Mesothelial cell of epicardium (in vitro differentiated cells): ENCODE measurements at regions not wholly inside any gene's neighbourhood (a gene's known extent, or its start where the extent isn't known, plus 50 kb on each side); places are given as distances from the start of the nearest gene placed in this dataset.

Source experiments
- DNase-seq, 2 experiments: peaks; one replicate each; pipeline ENCODE4 v3.0.0; 2021; ENCODE audit warnings: low spot score in 2 of 2; ENCODE audit not compliant: unreplicated experiment in 2 of 2
- H3K27ac Mint-ChIP-seq: 2 replicates; pipeline ENCODE4 v1.8.0; 2021; ENCODE audit warnings: mixed read lengths
- H3K27me3 Mint-ChIP-seq: 2 replicates; pipeline ENCODE4 v1.8.0; 2021; ENCODE audit warnings: low read depth, mixed read lengths
- H3K36me3 Mint-ChIP-seq: 2 replicates; pipeline ENCODE4 v1.8.0; 2021; ENCODE audit warnings: mixed read lengths
- H3K4me1 Mint-ChIP-seq: 2 replicates; pipeline ENCODE4 v1.8.0; 2021; ENCODE audit warnings: mixed read lengths
- H3K4me3 Mint-ChIP-seq: 2 replicates; pipeline ENCODE4 v1.8.0; 2021; ENCODE audit warnings: mild to moderate bottlenecking, moderate library complexity, mixed read lengths
- H3K9me3 Mint-ChIP-seq: 2 replicates; pipeline ENCODE4 v1.8.0; 2021; ENCODE audit warnings: mixed read lengths
- TF ChIP-seq, protein P1 (sequence below): fragments of 200-600 bp; sonication (generic); IDR thresholded peaks from one replicate; pipeline ENCODE4 v1.5.0; 2021; ENCODE audit warnings: antibody characterized with exemption; ENCODE audit not compliant: unreplicated experiment

DNA sequence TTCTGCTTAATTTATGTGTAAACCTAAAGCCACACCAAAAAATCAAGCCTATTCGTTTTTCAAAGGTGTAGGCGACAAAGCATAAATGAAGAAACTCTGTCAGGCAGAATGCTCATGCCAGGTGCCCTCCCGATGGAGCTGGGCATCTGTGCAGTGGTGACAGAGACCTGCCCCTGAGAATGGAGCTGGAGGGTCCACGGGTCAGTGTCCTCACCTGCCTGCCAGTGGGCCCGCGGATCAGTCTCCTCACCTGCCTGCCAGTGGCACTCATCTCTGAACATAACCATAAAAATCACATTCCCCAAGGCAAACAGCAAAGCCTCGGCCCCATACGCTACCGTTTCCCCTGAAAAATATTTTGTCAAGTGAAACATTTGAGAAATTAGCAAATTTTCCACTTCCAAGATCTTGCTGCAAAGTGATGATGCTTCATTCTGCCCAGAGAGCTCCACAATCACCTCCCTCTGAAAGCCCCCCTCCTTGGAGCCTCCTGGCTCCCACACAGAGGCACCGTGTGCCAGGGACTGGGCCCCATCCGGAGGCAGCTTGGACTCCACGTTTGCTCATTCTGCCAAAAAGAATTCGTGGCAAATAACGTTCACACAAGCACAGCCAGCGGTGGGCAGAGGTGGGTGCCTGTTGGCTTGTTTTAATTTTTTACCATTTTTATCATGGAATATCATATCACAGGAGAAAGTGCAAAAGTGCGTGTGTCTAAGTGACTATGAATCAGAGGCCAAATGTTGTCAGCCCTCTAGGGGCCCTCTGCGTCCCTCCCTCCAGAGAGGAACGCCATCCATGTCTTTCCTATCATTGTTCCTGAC is 88.8 kb downstream of the YTHDF1 start:
- TF ChIP-seq, protein P1, sequence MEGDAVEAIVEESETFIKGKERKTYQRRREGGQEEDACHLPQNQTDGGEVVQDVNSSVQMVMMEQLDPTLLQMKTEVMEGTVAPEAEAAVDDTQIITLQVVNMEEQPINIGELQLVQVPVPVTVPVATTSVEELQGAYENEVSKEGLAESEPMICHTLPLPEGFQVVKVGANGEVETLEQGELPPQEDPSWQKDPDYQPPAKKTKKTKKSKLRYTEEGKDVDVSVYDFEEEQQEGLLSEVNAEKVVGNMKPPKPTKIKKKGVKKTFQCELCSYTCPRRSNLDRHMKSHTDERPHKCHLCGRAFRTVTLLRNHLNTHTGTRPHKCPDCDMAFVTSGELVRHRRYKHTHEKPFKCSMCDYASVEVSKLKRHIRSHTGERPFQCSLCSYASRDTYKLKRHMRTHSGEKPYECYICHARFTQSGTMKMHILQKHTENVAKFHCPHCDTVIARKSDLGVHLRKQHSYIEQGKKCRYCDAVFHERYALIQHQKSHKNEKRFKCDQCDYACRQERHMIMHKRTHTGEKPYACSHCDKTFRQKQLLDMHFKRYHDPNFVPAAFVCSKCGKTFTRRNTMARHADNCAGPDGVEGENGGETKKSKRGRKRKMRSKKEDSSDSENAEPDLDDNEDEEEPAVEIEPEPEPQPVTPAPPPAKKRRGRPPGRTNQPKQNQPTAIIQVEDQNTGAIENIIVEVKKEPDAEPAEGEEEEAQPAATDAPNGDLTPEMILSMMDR = no peak
- H3K27me3 Mint-ChIP-seq = peaks cover 31% of the 10 kb centered on the region
- H3K9me3 Mint-ChIP-seq = peaks cover 3% of the 10 kb centered on the region
- no peaks in the 10 kb centered on the region for H3K36me3 Mint-ChIP-seq
- DNase-seq = peak; percentile 17 to 19
- no peaks in the 10 kb centered on the region for H3K4me1 Mint-ChIP-seq
- H3K27ac Mint-ChIP-seq = no peak overlapping the region
- no peak overlapping the region for H3K4me3 Mint-ChIP-seq

DNA sequence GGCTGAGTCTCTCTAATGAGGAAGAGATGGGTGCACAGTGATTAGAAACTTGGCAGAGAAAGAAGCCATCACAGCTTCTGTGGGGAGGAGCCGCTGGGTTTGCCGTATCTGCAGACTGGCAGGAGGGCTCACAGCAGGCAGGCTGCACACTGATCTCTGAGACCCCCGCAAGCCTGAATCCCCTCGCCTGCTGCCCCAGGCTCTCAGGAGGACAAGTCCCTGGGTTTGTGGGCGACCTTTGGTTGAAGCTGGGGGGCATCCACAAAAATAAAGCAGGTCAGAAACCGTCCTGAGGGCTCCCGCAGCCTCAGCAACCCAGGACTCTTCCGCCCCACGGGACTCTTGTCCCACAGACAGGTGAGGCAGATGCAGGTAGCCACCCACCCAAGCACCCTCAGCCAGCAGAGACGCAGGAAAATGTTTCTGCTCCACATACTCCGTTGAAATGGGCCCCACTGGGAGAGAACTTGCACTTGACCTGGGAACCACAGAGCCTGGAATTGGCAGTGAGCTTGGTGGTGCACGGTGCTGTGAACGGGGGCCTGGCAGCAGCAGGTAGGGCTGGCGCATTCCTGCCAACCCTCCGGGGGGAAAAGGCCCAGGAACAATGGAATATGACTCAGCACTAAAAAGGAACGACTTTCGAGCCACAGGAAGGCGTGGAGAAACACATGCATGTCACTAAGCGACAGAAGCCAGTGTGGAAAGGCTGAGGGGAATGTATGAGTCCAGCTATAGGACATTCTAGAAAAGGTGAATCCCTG is 89.9 kb downstream of the YTHDF1 start:
- H3K27me3 Mint-ChIP-seq = peaks cover 25% of the 10 kb centered on the region
- peak in 1 of 2 experiments; percentile 30 for DNase-seq
- H3K4me1 Mint-ChIP-seq = no peaks in the 10 kb centered on the region
- H3K4me3 Mint-ChIP-seq = no peak overlapping the region
- no peaks in the 10 kb centered on the region for H3K36me3 Mint-ChIP-seq
- H3K27ac Mint-ChIP-seq = no peak overlapping the region
- TF ChIP-seq, protein P1 = no peak
- H3K9me3 Mint-ChIP-seq = peaks cover 3% of the 10 kb centered on the region

DNA sequence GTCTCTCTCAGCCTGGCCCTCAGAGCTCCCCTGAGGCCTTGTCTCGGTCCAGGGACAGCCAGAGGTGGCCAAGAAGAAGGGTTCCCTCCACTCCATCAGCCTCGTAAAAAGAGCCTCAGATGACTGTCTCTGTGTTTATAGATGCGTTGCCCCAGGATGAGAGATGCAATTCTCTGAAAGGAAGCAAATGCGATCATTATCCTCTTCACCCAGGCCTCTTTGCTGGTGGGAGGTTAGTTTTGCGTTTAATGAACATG is 90.4 kb downstream of the YTHDF1 start:
- no peak overlapping the region for H3K27ac Mint-ChIP-seq
- H3K27me3 Mint-ChIP-seq = peaks cover 21% of the 10 kb centered on the region
- H3K9me3 Mint-ChIP-seq = peaks cover 3% of the 10 kb centered on the region
- DNase-seq = no peak
- H3K36me3 Mint-ChIP-seq = no peaks in the 10 kb centered on the region
- TF ChIP-seq, protein P1 = no peak
- H3K4me3 Mint-ChIP-seq = no peak overlapping the region
- H3K4me1 Mint-ChIP-seq = no peaks in the 10 kb centered on the region

DNA sequence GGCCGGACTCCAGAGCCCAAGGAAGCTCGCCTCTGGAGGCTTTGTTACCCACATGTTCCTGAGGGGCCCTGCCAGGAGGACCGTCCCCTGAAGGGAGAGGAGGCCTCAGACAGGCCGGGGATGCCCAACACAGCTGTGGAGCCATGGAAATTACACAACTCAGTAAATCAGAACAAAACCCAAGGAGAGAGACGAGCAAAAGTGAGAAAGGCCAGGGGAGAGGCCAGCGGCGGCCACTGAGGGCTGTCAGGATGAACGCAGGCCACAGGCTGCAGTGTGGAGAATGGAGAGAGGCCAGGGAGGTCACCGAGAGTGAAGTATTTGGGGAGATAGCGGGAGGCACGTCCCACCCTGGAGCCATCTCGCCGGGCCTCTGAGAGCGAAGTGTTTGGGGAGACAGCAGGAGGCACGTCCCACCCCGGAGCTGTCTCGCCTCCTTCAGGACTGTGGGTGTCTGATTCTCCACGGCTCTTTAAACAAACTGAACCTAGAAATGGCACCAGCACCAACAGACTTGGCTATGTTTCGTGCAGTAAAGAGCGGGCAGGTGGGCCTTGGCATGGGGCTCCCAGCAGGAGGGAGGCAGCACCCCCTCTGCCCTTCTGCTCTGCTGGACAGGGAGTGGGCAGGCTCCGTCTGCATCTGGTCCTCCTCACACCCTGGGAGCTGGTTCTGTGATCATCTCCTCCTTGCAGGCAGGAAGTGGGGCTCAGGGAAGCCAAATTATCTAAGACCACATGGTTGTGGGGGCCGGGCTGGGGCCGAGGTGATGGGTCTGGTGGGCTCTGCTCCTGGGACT is 91.0 kb downstream of the YTHDF1 start:
- H3K27ac Mint-ChIP-seq = no peak overlapping the region
- H3K27me3 Mint-ChIP-seq = peaks cover 17% of the 10 kb centered on the region
- H3K36me3 Mint-ChIP-seq = no peaks in the 10 kb centered on the region
- peak; percentile 5 to 33 for DNase-seq
- H3K4me3 Mint-ChIP-seq = no peak overlapping the region
- TF ChIP-seq, protein P1 = no peak
- H3K9me3 Mint-ChIP-seq = peaks cover 3% of the 10 kb centered on the region
- H3K4me1 Mint-ChIP-seq = no peaks in the 10 kb centered on the region

DNA sequence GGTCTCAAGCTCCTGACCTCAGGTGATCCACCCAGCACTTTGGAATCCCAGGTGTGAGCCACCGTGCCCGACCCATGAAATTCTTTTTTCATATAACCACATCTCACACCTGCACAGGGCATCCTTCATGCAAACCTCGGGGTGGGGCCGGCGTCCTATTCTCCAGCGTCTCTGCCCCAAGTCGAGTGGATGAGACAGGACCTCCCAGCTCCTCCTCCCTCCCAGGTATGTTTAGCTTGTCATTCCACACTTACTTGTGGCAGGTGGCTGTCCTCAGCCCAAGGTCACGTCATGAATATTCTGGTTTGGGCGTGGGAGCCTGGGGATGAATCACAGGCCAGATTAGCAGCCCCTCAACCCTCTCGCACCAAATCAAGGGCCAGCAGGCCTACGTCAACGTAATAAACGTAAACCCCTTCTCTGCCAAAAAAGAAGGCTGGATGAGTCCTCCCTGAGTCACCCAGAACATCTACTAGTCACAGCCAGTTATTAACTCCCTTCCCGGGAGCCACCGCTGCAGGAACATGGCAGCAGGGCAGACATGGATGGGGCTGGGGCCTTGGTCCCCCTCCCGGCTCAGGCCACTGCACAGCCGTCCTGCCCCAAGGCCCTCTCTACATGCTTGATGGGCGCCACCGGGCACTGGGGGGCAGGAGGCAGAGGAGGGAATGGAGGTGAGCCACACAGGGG is 91.7 kb downstream of the YTHDF1 start:
- Mint-ChIP-seq H3K4me3 (no peak overlapping the region), H3K4me1 (no peaks in the 10 kb centered on the region), H3K27ac (no peak overlapping the region), H3K36me3 (no peaks in the 10 kb centered on the region), H3K9me3 (peaks cover 3% of the 10 kb centered on the region), H3K27me3 (peaks cover 21% of the 10 kb centered on the region)
- peak; percentile 16 to 29 for DNase-seq
- TF ChIP-seq, protein P1 = no peak
